ENCODE measurements at regions not wholly inside any gene's neighbourhood (a gene's known extent, or its start where the extent isn't known, plus 50 kb on each side); places are given as distances from the start of the nearest gene placed in this dataset.

DNA sequence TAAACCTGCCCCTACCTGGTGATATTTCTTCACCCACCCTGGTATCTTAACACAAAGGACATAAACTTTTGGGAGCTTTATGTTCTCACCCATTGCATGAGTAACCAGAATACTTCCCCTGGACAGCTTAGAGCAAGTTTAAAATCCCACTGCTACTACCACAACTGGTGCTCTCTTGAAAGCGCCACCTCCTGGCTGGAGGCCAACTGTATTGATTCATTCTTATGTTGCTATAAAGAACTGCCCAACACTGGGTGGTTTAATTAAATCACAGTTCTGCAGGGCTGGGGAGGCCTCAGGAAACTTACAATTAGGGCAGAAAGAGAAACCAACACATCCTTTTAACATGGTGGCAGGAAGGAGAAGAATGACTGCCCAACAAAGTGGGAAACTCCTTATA lies 592.4 kb downstream of the EPHA3 start:
- Histone ChIP-seq H2AFZ (no peak overlapping the region), H3K9me3 (ENCODE audit: low read depth) (no peaks in the 10 kb centered on the region), H3K36me3 (replicated peaks; ENCODE audit: insufficient read depth, low read depth) (no peaks in the 10 kb centered on the region), H3K27ac (no peak overlapping the region), H3K27me3 (no peaks in the 10 kb centered on the region), H3K4me3 (no peak overlapping the region), H3K4me1 (ENCODE audit: insufficient read depth) (peaks cover 3% of the 10 kb centered on the region), H3K79me2 (no peaks in the 10 kb centered on the region), H4K20me1 (ENCODE audit: insufficient read depth, poor library complexity, severe bottlenecking) (no peaks in the 10 kb centered on the region), H3K9me2 (replicated peaks; ENCODE audit: insufficient read depth) (no peaks in the 10 kb centered on the region), H3K4me2 (no peak overlapping the region)
- peak; percentile 7 for DNase-seq (ENCODE audit: low spot score)
- TF ChIP-seq, protein P1, sequence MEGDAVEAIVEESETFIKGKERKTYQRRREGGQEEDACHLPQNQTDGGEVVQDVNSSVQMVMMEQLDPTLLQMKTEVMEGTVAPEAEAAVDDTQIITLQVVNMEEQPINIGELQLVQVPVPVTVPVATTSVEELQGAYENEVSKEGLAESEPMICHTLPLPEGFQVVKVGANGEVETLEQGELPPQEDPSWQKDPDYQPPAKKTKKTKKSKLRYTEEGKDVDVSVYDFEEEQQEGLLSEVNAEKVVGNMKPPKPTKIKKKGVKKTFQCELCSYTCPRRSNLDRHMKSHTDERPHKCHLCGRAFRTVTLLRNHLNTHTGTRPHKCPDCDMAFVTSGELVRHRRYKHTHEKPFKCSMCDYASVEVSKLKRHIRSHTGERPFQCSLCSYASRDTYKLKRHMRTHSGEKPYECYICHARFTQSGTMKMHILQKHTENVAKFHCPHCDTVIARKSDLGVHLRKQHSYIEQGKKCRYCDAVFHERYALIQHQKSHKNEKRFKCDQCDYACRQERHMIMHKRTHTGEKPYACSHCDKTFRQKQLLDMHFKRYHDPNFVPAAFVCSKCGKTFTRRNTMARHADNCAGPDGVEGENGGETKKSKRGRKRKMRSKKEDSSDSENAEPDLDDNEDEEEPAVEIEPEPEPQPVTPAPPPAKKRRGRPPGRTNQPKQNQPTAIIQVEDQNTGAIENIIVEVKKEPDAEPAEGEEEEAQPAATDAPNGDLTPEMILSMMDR (IDR thresholded peaks at IDR 0.05; ENCODE audit: poor library complexity) = no peak
- TF ChIP-seq EZH2 (IDR thresholded peaks at IDR 0.05; ENCODE audit: borderline replicate concordance) (no peak), EZH2phosphoT487 (IDR thresholded peaks at IDR 0.05; ENCODE audit: low read depth, severe bottlenecking, unreplicated experiment) (no peak)
- 100% methylated on average over 1 of the region's 1 CpG for WGBS (ENCODE audit: low lambda C conversion rate, missing lambda C conversion rate)

DNA sequence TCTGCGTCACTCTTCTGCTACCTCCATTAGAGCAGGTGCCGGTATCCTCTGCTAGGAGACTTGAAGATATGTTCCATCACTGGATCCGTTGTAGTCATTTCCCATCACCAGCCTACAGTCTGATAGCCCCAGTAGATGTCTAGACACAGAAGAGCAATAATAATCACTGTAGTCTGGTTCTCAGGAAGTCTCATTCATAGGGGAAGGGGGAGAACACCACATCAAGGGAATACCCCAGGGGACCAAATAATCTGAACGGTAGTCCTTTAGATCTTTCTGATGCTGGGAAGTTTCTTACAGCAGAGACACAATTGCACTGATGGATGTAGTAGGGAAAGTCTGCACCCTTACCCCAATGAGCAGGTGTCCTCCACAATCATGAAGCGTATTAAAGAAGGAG lies 595.0 kb downstream of the EPHA3 start:
- Histone ChIP-seq H3K36me3 (replicated peaks; ENCODE audit: insufficient read depth, low read depth) (no peaks in the 10 kb centered on the region), H3K9me3 (ENCODE audit: low read depth) (no peaks in the 10 kb centered on the region), H3K27me3 (no peaks in the 10 kb centered on the region), H3K4me2 (no peak overlapping the region), H2AFZ (no peak overlapping the region), H3K4me1 (ENCODE audit: insufficient read depth) (peaks cover 3% of the 10 kb centered on the region), H3K4me3 (no peak overlapping the region), H4K20me1 (ENCODE audit: insufficient read depth, poor library complexity, severe bottlenecking) (no peaks in the 10 kb centered on the region), H3K9me2 (replicated peaks; ENCODE audit: insufficient read depth) (no peaks in the 10 kb centered on the region), H3K79me2 (no peaks in the 10 kb centered on the region), H3K27ac (no peak overlapping the region)
- DNase-seq (ENCODE audit: low spot score) = no peak
- WGBS (ENCODE audit: low lambda C conversion rate, missing lambda C conversion rate) = 94% methylated on average over 5 of the region's 5 CpGs
- TF ChIP-seq, protein P1 (IDR thresholded peaks at IDR 0.05; ENCODE audit: poor library complexity) = no peak

DNA sequence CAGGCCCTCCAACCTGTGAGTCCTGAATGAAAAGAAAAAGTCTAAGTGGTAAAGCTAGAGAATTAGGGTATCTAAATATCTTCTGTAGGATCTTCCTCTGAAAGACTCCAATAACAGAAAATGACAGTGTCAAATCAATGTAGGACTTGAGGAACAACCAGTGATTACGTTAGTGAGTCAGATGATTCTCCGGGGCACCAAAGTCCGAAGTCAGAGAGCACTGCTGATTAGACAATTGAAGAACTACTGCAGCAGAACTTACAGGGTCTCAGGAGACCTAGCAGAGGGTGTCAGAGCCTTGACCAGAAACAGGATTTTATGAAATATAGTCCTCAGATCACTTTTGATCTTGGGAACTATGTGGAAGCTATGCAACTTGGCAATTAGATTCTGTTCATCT lies 605.8 kb downstream of the EPHA3 start:
- Histone ChIP-seq H3K79me2 (no peaks in the 10 kb centered on the region), H3K4me1 (ENCODE audit: insufficient read depth) (no peaks in the 10 kb centered on the region), H3K4me2 (no peak overlapping the region), H3K27me3 (no peaks in the 10 kb centered on the region), H3K4me3 (no peak overlapping the region), H3K9me3 (ENCODE audit: low read depth) (no peaks in the 10 kb centered on the region), H2AFZ (no peak overlapping the region), H3K9me2 (replicated peaks; ENCODE audit: insufficient read depth) (no peaks in the 10 kb centered on the region), H4K20me1 (ENCODE audit: insufficient read depth, poor library complexity, severe bottlenecking) (no peaks in the 10 kb centered on the region), H3K27ac (no peak overlapping the region), H3K36me3 (replicated peaks; ENCODE audit: insufficient read depth, low read depth) (no peaks in the 10 kb centered on the region)
- no peak for TF ChIP-seq EZH2phosphoT487 (IDR thresholded peaks at IDR 0.05; ENCODE audit: low read depth, severe bottlenecking, unreplicated experiment)
- TF ChIP-seq EZH2 (IDR thresholded peaks at IDR 0.05; ENCODE audit: borderline replicate concordance) = no peak
- TF ChIP-seq, protein P1 (IDR thresholded peaks at IDR 0.05; ENCODE audit: poor library complexity) = no peak
- WGBS (ENCODE audit: low lambda C conversion rate, missing lambda C conversion rate) = 81% methylated on average over 3 of the region's 3 CpGs
- no peak for DNase-seq (ENCODE audit: low spot score)

DNA sequence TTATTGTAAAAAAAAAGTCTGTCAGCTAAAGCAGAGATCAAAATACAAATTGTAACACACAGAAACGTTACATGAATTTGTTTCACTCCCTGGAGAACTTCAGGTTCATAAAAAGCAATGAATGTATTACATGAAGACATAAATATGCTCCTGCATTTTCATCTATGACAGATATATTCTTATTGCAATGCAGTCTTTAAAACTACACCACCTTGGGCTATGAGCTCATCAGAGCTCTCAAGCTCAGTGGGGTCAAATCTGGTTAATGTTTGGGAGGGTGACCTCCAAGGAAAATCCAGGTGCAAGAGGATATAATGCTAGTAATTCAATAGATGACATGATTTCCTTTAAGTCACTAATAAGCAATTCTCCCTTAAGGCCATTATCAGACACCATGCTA lies 606.8 kb downstream of the EPHA3 start:
- Histone ChIP-seq H3K27ac (no peak overlapping the region), H4K20me1 (ENCODE audit: insufficient read depth, poor library complexity, severe bottlenecking) (no peaks in the 10 kb centered on the region), H3K4me2 (no peak overlapping the region), H3K9me2 (replicated peaks; ENCODE audit: insufficient read depth) (no peaks in the 10 kb centered on the region), H2AFZ (no peak overlapping the region), H3K4me1 (ENCODE audit: insufficient read depth) (no peaks in the 10 kb centered on the region), H3K9me3 (ENCODE audit: low read depth) (no peaks in the 10 kb centered on the region), H3K79me2 (no peaks in the 10 kb centered on the region), H3K27me3 (no peaks in the 10 kb centered on the region), H3K36me3 (replicated peaks; ENCODE audit: insufficient read depth, low read depth) (no peaks in the 10 kb centered on the region), H3K4me3 (no peak overlapping the region)
- TF ChIP-seq EZH2 (IDR thresholded peaks at IDR 0.05; ENCODE audit: borderline replicate concordance) (no peak), EZH2phosphoT487 (IDR thresholded peaks at IDR 0.05; ENCODE audit: low read depth, severe bottlenecking, unreplicated experiment) (no peak)
- TF ChIP-seq, protein P1 (IDR thresholded peaks at IDR 0.05; ENCODE audit: poor library complexity) = no peak
- DNase-seq (ENCODE audit: low spot score) = no peak
- WGBS (ENCODE audit: low lambda C conversion rate, missing lambda C conversion rate) = 63% methylated on average over 1 of the region's 1 CpG

Data from hepatocyte (in vitro differentiated cells).